ENCODE measurements at regions not wholly inside any gene's neighbourhood (a gene's known extent, or its start where the extent isn't known, plus 50 kb on each side); places are given as distances from the start of the nearest gene placed in this dataset.

- Histone ChIP-seq H3K27ac (no peak overlapping the region), H3K36me3 (no peaks in the 10 kb centered on the region), H3K4me1 (no peaks in the 10 kb centered on the region), H3K9me3 (no peaks in the 10 kb centered on the region), H3K27me3 (peaks cover 0 to 5% (median 0%) of the 10 kb centered on the region in 4 donors), H3K4me3 (no peak overlapping the region)
- DNase-seq (no peak), ATAC-seq (no peak), FAIRE-seq (no peak)
- intact Hi-C loops (cut with DNase I) = no loop called here
- no peak for TF ChIP-seq CTCF (IDR thresholded peaks at IDR 0.05)
- 21 to 22% methylated on average over 1 of the region's 1 CpG for WGBS, 2 donors
These were observed 579.2 kb upstream of the CELF2 start for GRCh38 chr10:10438335-10439100.

- Histone ChIP-seq H3K27me3 (no peaks in the 10 kb centered on the region), H3K9me3 (no peaks in the 10 kb centered on the region), H3K4me3 (no peak overlapping the region), H3K36me3 (no peaks in the 10 kb centered on the region), H3K4me1 (no peaks in the 10 kb centered on the region), H3K27ac (no peak overlapping the region)
- ATAC-seq (no peak), DNase-seq (no peak), FAIRE-seq (no peak)
- TF ChIP-seq CTCF (IDR thresholded peaks at IDR 0.05) = no peak
- intact Hi-C loops (cut with DNase I) = no loop called here
- WGBS, 2 donors = 57 to 75% methylated on average over 2 of the region's 2 CpGs
These were observed 560.8 kb upstream of the CELF2 start for GRCh38 chr10:10456856-10457255.

- no peak for DNase-seq
- Histone ChIP-seq H3K36me3 (no peaks in the 10 kb centered on the region), H3K9me3 (no peaks in the 10 kb centered on the region), H3K27me3 (peaks cover 0 to 9% (median 0%) of the 10 kb centered on the region in 4 donors), H3K27ac (no peak overlapping the region), H3K4me3 (no peak overlapping the region), H3K4me1 (no peaks in the 10 kb centered on the region)
- intact Hi-C loops (cut with DNase I) = no loop called here
- no peak for TF ChIP-seq CTCF (IDR thresholded peaks at IDR 0.05)
- 37 to 57% methylated on average over 1 of the region's 1 CpG for WGBS, 2 donors
- no peak for ATAC-seq
- no peak for FAIRE-seq
These were observed 557.2 kb upstream of the CELF2 start for GRCh38 chr10:10460451-10460850.

GRCh38 chr10:10462151-10462941, 555.3 kb upstream of the CELF2 start:
- Histone ChIP-seq H3K36me3 (no peaks in the 10 kb centered on the region), H3K4me1 (no peaks in the 10 kb centered on the region), H3K27ac (no peak overlapping the region), H3K9me3 (no peaks in the 10 kb centered on the region), H3K27me3 (peaks cover 0 to 9% (median 0%) of the 10 kb centered on the region in 4 donors), H3K4me3 (no peak overlapping the region)
- no peak for FAIRE-seq
- WGBS, 2 donors = 35 to 43% methylated on average over 16 of the region's 16 CpGs
- ATAC-seq = peak in 1 of 4 donors; percentile 48
- DNase-seq = no peak
- intact Hi-C loops (cut with DNase I) = no loop called here
- no peak for TF ChIP-seq CTCF (IDR thresholded peaks at IDR 0.05)

- FAIRE-seq (no peak), DNase-seq (no peak), ATAC-seq (no peak)
- no peaks in the 10 kb centered on the region for H3K4me1 ChIP-seq
- no peak overlapping the region for H3K27ac ChIP-seq
- H3K36me3 ChIP-seq = no peaks in the 10 kb centered on the region
- H3K4me3 ChIP-seq = no peak overlapping the region
- TF ChIP-seq CTCF (IDR thresholded peaks at IDR 0.05) = no peak
- H3K9me3 ChIP-seq = no peaks in the 10 kb centered on the region
- WGBS, 2 donors = 58 to 68% methylated on average over 1 of the region's 1 CpG
- intact Hi-C loops (cut with DNase I) = no loop called here
- H3K27me3 ChIP-seq = no peaks in the 10 kb centered on the region
These were observed 545.9 kb upstream of the CELF2 start for GRCh38 chr10:10471758-10472157.
